ENCODE measurements at regions not wholly inside any gene's neighbourhood (a gene's known extent, or its start where the extent isn't known, plus 50 kb on each side); places are given as distances from the start of the nearest gene placed in this dataset.

DNA sequence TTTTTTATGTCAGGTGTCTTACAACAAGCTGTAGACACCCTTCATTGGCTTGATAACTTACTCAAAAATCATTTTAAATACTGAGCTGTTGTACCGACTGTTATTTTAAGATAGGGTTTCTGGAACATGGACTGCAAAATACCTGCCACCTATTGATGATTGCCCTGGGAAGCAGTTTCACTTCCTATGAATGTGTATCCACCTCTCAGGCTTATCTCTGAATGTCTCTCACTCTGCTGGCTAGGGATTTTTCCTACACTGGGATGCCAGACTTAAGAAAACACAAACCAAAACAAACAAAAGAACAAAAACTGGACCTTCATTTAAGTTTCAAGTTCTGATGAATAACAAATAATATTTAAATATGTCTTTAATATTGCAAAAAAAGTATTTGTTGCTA, 663.7 kb downstream of the EFNB2 start:
- no peak for TF ChIP-seq EZH2phosphoT487 (IDR thresholded peaks at IDR 0.05; ENCODE audit: low read depth)
- TF ChIP-seq, protein P1, sequence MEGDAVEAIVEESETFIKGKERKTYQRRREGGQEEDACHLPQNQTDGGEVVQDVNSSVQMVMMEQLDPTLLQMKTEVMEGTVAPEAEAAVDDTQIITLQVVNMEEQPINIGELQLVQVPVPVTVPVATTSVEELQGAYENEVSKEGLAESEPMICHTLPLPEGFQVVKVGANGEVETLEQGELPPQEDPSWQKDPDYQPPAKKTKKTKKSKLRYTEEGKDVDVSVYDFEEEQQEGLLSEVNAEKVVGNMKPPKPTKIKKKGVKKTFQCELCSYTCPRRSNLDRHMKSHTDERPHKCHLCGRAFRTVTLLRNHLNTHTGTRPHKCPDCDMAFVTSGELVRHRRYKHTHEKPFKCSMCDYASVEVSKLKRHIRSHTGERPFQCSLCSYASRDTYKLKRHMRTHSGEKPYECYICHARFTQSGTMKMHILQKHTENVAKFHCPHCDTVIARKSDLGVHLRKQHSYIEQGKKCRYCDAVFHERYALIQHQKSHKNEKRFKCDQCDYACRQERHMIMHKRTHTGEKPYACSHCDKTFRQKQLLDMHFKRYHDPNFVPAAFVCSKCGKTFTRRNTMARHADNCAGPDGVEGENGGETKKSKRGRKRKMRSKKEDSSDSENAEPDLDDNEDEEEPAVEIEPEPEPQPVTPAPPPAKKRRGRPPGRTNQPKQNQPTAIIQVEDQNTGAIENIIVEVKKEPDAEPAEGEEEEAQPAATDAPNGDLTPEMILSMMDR (IDR thresholded peaks at IDR 0.05; ENCODE audit: low read depth, low read length), result no peak

Measured in OCI-LY3 (cell line).